Smooth muscle cell (in vitro differentiated cells): ENCODE measurements at regions not wholly inside any gene's neighbourhood (a gene's known extent, or its start where the extent isn't known, plus 50 kb on each side); places are given as distances from the start of the nearest gene placed in this dataset.

Experiments used
- DNase-seq: peaks from one replicate; lab custom pipeline; 2025; ENCODE audit not compliant: unreplicated experiment; lab: John Stamatoyannopoulos, UW
- H2AFZ ChIP-seq: fragments of 200-600 bp; sonication (generic); 2 replicates; pipeline ENCODE4 v1.6.0; 2016; ENCODE audit warnings: antibody characterized with exemption, low read depth, mild to moderate bottlenecking
- H3F3A ChIP-seq: fragments of 200-600 bp; sonication (generic); 2 replicates; pipeline ENCODE4 v1.6.0; 2017; ENCODE audit warnings: antibody characterized with exemption, low read depth
- H3K27ac ChIP-seq: fragments of 200-600 bp; sonication (generic); 2 replicates; pipeline ENCODE4 v1.5.1; 2016; ENCODE audit warnings: low read depth, mild to moderate bottlenecking
- H3K27me3 ChIP-seq: fragments of 200-600 bp; sonication (generic); 2 replicates; pipeline ENCODE4 v1.6.1; 2016; ENCODE audit warnings: low read depth, mild to moderate bottlenecking
- H3K36me3 ChIP-seq: fragments of 200-600 bp; sonication (generic); 2 replicates; pipeline ENCODE4 v1.5.1; 2016; ENCODE audit warnings: low read depth
- H3K4me1 ChIP-seq: fragments of 200-600 bp; sonication (generic); 2 replicates; pipeline ENCODE4 v1.5.1; 2016; ENCODE audit warnings: low read depth
- H3K4me2 ChIP-seq: fragments of 200-600 bp; sonication (generic); 2 replicates; pipeline ENCODE4 v1.6.0; 2016; ENCODE audit warnings: mild to moderate bottlenecking
- H3K4me3 ChIP-seq: fragments of 200-600 bp; sonication (generic); 2 replicates; pipeline ENCODE4 v1.5.1; 2016; ENCODE audit warnings: mild to moderate bottlenecking
- H3K79me2 ChIP-seq: fragments of 200-600 bp; sonication (generic); 2 replicates; pipeline ENCODE4 v1.6.0; 2016; ENCODE audit warnings: low read depth, mild to moderate bottlenecking
- H3K9ac ChIP-seq: fragments of 200-600 bp; sonication (generic); 2 replicates; pipeline ENCODE4 v1.6.0; 2016; ENCODE audit warnings: low read depth
- H3K9me3 ChIP-seq: fragments of 200-600 bp; sonication (generic); replicated peaks from 2 replicates; pipeline ENCODE4 v1.5.1; 2016; ENCODE audit warnings: low read depth
- H4K20me1 ChIP-seq: fragments of 200-600 bp; sonication (generic); 2 replicates; pipeline ENCODE4 v1.6.0; 2016; ENCODE audit warnings: low read depth
- CTCF ChIP-seq: fragments of 200-600 bp; sonication (generic); IDR thresholded peaks from 2 replicates; pipeline ENCODE4 v1.5.1; 2017; ENCODE audit warnings: borderline replicate concordance, mild to moderate bottlenecking, antibody characterized with exemption; ENCODE audit not compliant: insufficient read depth, poor library complexity, severe bottlenecking
- WGBS: methylation state at CpG from one replicate; pipeline ENCODE4 v1.1.7; 2016; ENCODE audit warnings: low lambda C conversion rate; 5-methylcytosine and 5-hydroxymethylcytosine counted together

GRCh38 chr20:18974660-18975059 lies 161.1 kb downstream of the SCP2D1 start:
- WGBS, result 93% methylated on average over 1 of the region's 1 CpG
- no peaks in the 10 kb centered on the region for H3K4me1 ChIP-seq
- H3K9me3 ChIP-seq, result no peaks in the 10 kb centered on the region
- H3K9ac ChIP-seq, result no peak overlapping the region
- no peak overlapping the region for H2AFZ ChIP-seq
- no peak overlapping the region for H3K4me2 ChIP-seq
- H3F3A ChIP-seq, result no peaks in the 10 kb centered on the region
- H3K36me3 ChIP-seq, result no peaks in the 10 kb centered on the region
- H3K27ac ChIP-seq, result no peak overlapping the region
- no peaks in the 10 kb centered on the region for H3K27me3 ChIP-seq
- no peak overlapping the region for H3K4me3 ChIP-seq
- no peak for DNase-seq
- no peak for TF ChIP-seq CTCF
- no peaks in the 10 kb centered on the region for H4K20me1 ChIP-seq
- H3K79me2 ChIP-seq, result no peaks in the 10 kb centered on the region

- no peak for TF ChIP-seq CTCF
- H3K79me2 ChIP-seq, result no peaks in the 10 kb centered on the region
- 51% methylated on average over 2 of the region's 2 CpGs for WGBS
- H4K20me1 ChIP-seq, result no peaks in the 10 kb centered on the region
- H3F3A ChIP-seq, result no peaks in the 10 kb centered on the region
- H2AFZ ChIP-seq, result no peak overlapping the region
- no peak overlapping the region for H3K4me2 ChIP-seq
- H3K27me3 ChIP-seq, result no peaks in the 10 kb centered on the region
- H3K4me1 ChIP-seq, result no peaks in the 10 kb centered on the region
- H3K4me3 ChIP-seq, result no peak overlapping the region
- no peaks in the 10 kb centered on the region for H3K9me3 ChIP-seq
- DNase-seq, result no peak
- no peaks in the 10 kb centered on the region for H3K36me3 ChIP-seq
- no peak overlapping the region for H3K9ac ChIP-seq
- H3K27ac ChIP-seq, result no peak overlapping the region
These were observed 163.9 kb downstream of the SCP2D1 start for GRCh38 chr20:18977441-18977840.

GRCh38 chr20:18978311-18978710 lies 164.7 kb downstream of the SCP2D1 start:
- WGBS, result 90% methylated on average over 2 of the region's 2 CpGs
- no peaks in the 10 kb centered on the region for H3K9me3 ChIP-seq
- TF ChIP-seq CTCF, result no peak
- H3K27me3 ChIP-seq, result no peaks in the 10 kb centered on the region
- H3K4me1 ChIP-seq, result no peaks in the 10 kb centered on the region
- no peaks in the 10 kb centered on the region for H3K79me2 ChIP-seq
- H3K36me3 ChIP-seq, result no peaks in the 10 kb centered on the region
- no peak overlapping the region for H3K4me2 ChIP-seq
- no peak overlapping the region for H2AFZ ChIP-seq
- H3K9ac ChIP-seq, result no peak overlapping the region
- no peak overlapping the region for H3K27ac ChIP-seq
- H3F3A ChIP-seq, result no peaks in the 10 kb centered on the region
- no peaks in the 10 kb centered on the region for H4K20me1 ChIP-seq
- DNase-seq, result no peak
- H3K4me3 ChIP-seq, result no peak overlapping the region

GRCh38 chr20:18979132-18979531 lies 165.5 kb downstream of the SCP2D1 start:
- no peak for TF ChIP-seq CTCF
- WGBS, result 76% methylated on average over 1 of the region's 1 CpG
- no peak for DNase-seq

More at GRCh38 chr20:18979132-18979531, 165.5 kb downstream of the SCP2D1 start:
- Histone ChIP-seq H3K4me3 (no peak overlapping the region), H2AFZ (no peak overlapping the region), H3K27me3 (no peaks in the 10 kb centered on the region), H3K4me1 (no peaks in the 10 kb centered on the region), H3K9ac (no peak overlapping the region), H3K27ac (no peak overlapping the region), H3K9me3 (no peaks in the 10 kb centered on the region), H4K20me1 (no peaks in the 10 kb centered on the region), H3K4me2 (no peak overlapping the region), H3K79me2 (no peaks in the 10 kb centered on the region), H3K36me3 (no peaks in the 10 kb centered on the region), H3F3A (no peaks in the 10 kb centered on the region)
